OCI-LY7 (cell line): ENCODE measurements at regions not wholly inside any gene's neighbourhood (a gene's known extent, or its start where the extent isn't known, plus 50 kb on each side); places are given as distances from the start of the nearest gene placed in this dataset.

Experiments used
- EZH2phosphoT487 ChIP-seq: fragments of 200-600 bp; sonication (generic); IDR thresholded peaks from 2 replicates; pipeline ENCODE4 v1.6.1; 2018; ENCODE audit warnings: low read depth, borderline replicate concordance, mild to moderate bottlenecking, mixed run types, antibody characterized with exemption, low read length, moderate library complexity, mixed read lengths
- TF ChIP-seq, protein P1 (sequence below): fragments of 200-600 bp; sonication (generic); conservative IDR thresholded peaks from 2 replicates; pipeline ENCODE4 v1.5.1; 2014; ENCODE audit warnings: mild to moderate bottlenecking, antibody characterized with exemption, low read length, moderate library complexity, mixed read lengths

DNA sequence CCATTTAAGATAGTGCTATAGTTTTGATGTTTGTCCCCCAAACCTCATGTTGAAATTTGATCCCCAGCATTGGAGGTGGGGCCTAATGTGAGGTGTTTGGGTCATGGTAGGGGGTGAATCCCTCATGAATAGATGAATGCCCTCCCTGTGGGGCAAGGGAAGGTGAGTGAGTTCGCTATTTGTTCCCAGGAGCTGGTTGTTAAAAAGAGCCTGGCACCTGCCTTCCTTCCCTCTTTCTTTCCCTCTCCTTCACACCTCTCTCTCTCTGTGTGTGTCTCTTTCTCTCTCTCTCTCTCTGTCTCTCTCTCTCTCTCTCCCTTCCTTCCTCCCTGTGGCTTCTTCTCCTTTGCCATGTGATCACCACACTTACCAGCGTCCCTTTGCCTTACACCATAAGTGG, 160.7 kb downstream of the AASDH start:
- TF ChIP-seq, protein P1, sequence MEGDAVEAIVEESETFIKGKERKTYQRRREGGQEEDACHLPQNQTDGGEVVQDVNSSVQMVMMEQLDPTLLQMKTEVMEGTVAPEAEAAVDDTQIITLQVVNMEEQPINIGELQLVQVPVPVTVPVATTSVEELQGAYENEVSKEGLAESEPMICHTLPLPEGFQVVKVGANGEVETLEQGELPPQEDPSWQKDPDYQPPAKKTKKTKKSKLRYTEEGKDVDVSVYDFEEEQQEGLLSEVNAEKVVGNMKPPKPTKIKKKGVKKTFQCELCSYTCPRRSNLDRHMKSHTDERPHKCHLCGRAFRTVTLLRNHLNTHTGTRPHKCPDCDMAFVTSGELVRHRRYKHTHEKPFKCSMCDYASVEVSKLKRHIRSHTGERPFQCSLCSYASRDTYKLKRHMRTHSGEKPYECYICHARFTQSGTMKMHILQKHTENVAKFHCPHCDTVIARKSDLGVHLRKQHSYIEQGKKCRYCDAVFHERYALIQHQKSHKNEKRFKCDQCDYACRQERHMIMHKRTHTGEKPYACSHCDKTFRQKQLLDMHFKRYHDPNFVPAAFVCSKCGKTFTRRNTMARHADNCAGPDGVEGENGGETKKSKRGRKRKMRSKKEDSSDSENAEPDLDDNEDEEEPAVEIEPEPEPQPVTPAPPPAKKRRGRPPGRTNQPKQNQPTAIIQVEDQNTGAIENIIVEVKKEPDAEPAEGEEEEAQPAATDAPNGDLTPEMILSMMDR = no peak
- no peak for TF ChIP-seq EZH2phosphoT487
